GM19351 (cell line): ENCODE measurements at regions not wholly inside any gene's neighbourhood (a gene's known extent, or its start where the extent isn't known, plus 50 kb on each side); places are given as distances from the start of the nearest gene placed in this dataset.
"Not testable (repeated sequence)": the region's sequence is repeated elsewhere in the genome, so short reads cannot be mapped to it uniquely, and the experiment has no call there.

Experiments used
- ATAC-seq: cut with Tn5 transposase; IDR thresholded peaks from one replicate; pipeline ENCODE4 v1.9.1; 2021; ENCODE audit warnings: mild to moderate bottlenecking, moderate library complexity; ENCODE audit not compliant: unreplicated experiment

DNA sequence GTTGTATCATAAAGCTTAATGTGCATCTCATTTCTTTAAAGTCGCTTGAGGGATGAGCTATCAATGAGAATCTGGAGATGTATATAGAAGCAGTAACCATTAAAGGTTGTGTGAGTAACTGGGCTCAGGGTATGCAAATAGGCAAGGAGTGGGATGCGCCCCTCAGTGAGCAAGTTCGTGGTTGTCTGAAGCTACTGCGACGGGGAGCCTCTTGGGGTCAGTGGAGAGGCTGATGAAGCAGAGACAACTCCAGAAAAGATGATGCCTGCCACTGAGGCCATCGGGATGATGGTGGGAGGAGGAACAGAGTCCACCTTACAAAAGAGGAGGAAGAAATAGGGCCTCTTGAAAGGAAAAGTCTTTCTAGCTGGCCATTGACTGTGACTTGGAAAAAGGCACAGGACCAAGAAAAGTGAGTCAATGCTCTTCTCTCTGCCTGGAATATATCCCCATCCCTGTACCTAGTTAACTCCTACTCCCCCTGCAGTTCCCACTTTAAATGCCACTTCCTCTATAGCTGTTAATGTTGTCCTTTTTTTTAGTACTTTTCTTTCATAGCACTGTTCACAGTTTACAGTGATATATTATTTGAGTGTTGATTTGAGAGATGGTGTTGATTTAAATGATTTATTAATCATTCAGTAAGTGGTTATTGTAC lies 51.4 kb upstream of the LSM6 start:
- peak; percentile 96 for ATAC-seq

DNA sequence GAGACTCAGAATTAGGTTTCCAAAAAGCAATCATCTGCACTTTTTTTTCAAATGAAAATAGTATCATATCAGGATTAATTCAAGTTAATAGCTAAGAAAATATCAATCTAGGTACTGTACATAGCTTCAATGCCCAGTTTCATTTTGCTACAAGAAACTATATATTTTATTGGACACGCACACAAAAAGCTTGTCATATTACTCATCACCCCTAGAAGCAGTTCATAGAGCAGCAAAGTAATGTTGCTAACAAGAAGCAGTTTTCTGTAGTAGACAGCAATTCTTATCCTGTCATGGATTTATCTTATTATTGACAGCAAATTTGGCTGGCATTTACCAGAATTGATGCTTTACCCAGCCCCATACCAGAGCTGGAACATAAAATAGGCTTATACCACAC lies 52.3 kb upstream of the LSM6 start:
- peak; percentile 46 for ATAC-seq

DNA sequence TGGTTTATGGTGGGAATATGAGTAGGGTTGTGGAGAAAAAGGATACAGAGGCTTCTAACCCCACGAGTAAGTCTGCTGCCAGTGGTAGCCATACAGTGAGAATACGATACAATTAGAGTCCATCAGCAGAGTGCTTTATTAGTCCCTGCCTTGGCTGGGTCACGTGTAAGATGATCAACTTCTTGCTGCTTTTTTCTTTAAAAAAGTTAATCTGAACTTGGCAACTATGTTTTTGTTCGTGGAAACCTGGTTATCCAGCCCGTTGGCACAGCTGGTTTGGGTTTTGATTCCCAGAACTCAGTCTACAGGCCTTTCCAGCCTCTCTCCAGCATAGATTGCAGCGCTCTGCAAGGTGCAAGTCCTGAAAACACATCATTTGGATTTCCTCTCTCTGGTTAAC lies 53.1 kb upstream of the LSM6 start:
- ATAC-seq, result no peak

DNA sequence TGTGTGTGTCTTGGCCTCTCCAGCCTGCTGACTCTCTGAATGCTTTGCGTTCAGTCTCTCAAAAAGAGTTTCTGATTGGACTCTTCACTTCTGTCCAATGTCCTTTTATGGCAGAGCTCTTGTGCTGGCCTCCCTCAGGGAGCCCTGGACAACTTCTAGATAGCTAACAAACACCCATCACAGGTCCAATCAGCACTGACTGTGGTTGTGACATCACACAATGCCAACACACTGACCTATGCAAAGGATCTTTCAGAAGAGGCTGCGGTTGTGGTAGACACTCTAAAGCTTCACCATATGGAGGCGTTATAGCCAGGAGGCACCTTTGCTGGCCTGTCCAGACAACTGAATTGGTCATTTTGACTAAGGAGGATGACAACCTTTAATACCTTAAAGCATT lies 53.8 kb upstream of the LSM6 start:
- ATAC-seq, result no peak

DNA sequence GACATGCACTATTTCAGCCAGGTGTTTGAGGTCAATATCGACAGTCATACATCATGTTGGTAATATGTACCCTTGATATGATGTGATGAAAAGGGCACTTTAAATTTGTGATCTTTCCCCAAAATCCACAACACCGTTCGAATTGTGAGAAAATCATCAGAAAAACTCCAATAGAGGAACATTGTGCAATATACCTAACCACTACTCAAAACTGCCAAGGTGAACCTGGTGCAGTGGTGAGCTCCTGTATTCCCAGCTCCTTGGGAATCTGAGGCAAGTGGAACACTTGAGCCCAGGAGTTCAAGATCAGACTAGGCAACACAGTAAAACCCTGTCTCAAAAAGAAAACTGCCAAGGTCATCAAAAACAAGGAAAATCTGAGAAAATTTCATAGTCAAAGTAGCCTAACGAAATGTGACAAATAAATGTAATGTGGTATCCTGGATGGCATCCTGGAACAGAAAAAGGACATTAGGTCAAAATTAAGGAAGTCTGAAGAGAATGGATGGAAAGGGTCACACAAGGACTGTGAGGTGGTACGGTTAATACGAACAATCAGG lies 55.6 kb upstream of the LSM6 start:
- no peak for ATAC-seq

DNA sequence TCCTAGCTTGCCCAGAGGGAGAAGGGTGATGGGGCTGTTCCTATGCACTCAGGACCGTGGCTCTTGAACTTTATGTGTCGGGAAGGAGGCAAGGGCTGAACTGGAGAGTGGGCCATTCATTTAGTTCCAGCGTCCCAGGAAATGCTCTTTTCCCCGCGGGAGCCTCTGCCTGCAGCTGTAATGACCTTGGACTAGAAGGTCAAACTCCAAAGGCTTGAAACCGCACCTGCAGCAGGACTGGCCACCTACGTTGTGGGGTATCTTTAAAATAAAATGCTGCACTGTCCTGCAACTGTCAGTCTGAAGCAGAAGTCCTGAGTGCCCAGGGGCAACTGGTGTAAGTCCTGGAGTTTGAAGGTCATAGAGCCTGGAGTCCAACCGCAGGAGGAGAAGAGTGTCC lies 61.5 kb upstream of the LSM6 start:
- ATAC-seq, result no peak

DNA sequence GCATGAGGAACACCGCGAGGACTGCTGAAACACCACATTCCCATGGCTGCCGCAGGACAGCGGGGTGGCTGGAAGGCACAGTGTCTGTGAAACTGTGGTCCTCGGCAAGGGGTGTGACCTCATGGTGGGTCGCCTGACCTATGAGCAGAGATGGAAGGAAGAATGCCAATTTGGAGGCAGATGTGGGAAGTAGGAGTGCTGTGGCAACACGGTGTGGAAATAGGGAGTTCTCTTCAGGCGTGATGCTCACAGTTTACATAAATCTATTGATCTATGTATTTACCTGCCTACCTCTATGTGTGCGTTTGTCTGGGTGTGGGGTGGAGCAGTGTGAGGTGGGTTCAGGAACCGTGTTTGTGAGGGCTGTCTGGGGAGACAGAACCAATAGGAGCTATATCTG lies 62.3 kb upstream of the LSM6 start:
- ATAC-seq, result no peak

DNA sequence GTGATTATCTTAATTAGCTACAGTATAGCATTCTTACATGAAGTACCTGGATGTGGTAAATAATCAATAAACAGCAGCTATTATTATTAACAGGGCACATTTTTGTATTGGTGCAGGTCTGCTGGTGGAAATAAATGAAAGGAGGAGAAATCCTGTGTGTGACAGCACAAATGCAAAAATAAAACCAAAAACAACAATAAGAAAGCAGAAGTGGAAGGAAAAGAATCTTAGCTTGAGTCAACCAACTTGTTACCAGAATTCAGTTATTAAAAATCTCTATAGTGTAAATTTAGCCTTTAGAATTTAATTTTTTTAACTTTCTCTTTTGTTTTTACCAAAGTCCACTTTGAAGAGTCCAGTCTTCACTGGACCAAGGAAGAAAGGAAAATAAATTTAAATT lies 63.1 kb upstream of the LSM6 start:
- ATAC-seq, result peak; percentile 72

DNA sequence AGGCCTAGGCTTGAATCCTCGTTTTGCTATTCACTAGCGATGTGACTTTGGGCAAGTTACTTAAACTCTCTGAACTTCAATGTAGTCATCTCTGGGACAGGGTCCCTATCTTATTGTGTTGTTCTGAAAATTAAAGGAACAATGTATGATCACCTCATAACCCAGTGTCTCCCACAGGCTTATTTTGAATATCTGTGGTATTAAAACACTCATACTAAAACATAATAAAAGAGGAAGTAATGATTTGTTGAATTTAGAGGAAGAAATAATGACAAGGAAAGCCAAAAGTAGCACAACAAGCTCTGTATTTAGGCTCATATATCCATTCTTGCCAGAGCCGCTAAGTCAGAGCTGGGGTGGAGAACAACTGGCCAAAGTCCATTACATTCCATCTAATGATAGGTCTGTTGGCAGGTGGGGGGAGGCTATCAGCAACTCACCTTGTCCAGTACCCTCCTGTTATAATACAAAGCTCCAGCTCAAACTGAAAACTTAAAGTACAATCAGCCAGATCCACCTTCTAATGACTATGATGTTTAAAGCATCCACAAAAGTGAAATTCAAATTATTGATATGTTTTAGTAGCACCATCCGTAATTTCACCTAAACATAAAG lies 64.5 kb upstream of the LSM6 start:
- ATAC-seq, result peak; percentile 50

DNA sequence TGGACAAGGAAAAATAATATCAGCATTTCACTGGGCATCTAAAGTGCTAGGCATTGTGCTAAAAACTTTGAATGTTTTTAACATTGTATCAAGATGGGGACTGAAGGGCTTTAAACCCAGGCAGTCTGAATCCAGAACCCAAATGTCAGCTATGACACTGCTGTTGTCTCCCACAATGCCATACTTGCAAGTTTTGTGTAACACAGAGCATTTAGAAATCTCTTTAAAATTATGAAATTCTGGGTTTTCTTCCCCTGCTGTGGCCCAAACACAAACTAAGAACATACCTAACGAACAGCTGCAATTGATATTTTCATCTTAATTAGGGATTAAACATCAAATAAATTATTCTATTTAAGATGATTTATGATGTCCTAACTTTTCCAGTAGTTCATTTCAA lies 66.8 kb upstream of the LSM6 start:
- no peak for ATAC-seq

DNA sequence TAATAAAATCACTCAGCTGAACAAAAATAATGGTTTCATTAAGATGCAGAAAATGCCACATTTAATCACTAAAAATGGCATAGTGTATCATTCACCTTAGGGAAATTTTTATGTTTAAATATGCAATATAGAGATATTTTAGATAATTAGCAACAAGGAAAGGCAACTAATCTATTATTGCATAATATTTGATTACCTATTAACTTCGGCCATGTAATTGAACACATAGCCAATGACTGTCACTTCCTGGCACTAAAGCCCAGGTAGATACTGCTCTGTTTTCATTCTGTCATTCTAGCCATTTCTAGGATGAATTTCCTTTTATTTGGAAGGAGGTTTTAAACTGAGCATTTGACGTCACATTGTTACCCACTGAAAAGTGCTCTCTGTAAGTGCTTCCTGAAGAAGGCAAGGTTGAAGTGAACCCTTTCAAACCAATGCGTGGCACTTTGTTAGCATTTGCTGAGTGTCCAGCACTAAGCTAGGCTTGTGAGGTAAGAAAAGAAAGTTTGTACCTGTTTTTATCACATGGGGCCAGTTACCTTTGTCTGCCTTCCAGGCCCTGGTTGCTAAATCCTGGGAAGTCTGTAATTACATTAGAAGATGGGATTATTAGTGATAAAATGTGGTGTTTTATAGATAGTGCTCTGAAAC lies 67.8 kb upstream of the LSM6 start:
- ATAC-seq, result no peak

DNA sequence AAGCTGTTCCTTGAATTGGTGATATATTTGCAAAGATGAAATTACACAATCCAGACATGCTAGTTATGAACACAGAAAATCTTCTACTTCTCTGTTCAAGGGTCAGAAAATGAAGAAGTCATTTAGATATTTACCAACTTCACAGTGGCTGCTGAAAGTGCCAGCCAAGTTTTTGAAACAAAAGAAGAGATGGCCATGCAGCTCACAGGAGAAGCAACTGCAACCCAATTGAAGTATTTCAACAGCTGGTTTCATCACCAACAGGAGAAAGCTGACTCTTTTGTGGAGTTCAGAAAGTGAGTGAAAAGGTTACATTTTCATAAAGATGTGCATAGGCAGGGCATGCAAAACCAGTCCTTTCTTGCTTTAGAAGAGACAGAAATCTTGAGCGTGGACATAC lies 70.1 kb upstream of the LSM6 start:
- peak; percentile 55 for ATAC-seq

DNA sequence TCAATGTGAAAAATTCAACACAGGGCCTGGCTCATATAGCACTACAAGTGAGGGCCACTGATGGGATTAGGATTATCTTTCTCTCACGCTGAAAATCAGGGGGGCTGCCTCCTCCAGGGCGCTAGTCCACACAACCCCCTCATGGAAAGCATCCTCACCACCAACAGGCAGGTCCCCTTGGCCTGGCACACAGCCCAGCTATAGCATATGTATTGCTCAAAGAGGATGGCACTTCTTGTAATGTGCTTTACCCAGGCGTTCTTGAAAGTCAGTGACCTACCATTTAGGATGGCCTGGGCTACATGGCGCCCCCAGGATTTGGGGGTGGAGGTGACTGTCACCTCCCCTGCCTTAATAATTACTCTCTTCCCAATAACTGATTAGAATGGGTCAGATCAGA lies 71.0 kb upstream of the LSM6 start:
- no peak for ATAC-seq

DNA sequence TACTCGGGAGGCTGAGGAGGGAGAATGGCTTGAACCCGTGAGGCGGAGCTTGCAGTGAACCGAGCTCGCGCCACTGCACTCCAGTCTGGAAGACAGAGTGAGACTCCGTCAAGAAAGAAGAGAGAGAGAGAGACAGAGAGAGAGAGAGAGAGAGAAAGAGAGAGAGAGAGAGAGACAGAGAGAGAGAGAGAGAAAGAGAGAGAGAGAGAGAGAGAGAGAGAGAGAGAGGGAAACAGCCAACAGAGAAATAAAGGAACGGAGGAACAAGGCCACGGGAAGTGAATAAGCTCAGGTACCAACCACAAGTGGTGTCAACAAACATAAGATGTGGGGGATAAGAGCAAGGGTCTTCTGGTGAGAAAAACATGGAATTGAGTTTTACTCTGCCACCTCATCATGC lies 71.5 kb upstream of the LSM6 start:
- not testable (repeated sequence) for ATAC-seq

DNA sequence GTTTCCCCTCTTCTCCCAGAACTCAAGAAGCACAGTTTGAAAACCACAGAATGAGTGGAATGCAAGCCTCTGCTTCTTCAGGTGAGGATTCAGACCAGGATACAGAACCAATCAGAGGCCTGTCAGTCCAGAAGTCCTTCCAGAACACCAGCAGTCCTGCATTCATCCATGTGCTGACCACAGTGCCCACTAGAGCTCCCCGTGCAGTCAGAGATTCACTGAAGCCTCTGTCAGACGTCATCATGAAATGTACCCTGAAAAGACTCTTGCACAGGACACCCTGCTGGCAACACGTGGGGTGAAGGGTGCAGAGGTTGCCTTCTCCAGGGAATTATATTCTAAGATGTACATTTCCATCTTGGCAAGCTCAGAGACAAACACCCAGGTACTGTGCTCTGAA lies 75.9 kb upstream of the LSM6 start:
- ATAC-seq, result no peak

DNA sequence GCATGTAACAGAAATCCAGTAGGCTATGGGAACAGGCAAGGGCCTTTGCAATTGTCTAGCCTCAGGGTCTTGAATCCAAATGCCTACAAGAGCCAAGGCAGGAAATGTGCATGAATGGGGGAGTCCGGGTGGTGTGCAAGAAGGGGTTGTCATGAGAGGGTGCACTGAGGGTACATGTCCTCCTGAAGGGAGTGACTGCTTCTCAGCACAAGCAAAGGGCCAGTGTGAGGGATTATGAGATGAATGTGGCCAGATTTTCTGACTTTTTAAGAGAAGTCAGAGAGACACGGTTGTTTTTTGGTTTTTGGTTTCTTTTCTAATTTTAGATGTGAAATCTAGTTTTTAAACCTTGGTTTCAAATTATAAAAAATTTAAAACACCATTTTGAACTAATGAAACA lies 76.5 kb upstream of the LSM6 start:
- ATAC-seq, result peak; percentile 60

DNA sequence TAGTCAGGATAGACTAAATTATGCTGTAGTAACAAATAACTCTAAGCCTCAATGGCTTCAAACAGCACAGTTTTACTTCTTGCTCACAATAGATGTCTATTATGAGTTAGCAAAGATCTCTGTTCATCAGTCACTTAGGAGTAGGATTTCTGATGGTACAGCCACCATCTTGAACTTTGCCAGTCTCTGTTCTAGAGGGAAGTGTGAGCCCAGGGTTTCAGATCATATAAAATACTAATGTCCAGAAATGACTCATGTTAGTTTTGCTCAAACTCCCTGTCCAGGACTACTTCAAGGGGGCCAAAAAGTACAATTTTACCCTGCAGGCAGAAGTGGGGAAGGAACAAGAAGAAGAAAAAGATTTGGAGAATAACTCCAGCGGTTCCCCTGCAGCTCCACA lies 77.1 kb upstream of the LSM6 start:
- peak; percentile 74 for ATAC-seq

DNA sequence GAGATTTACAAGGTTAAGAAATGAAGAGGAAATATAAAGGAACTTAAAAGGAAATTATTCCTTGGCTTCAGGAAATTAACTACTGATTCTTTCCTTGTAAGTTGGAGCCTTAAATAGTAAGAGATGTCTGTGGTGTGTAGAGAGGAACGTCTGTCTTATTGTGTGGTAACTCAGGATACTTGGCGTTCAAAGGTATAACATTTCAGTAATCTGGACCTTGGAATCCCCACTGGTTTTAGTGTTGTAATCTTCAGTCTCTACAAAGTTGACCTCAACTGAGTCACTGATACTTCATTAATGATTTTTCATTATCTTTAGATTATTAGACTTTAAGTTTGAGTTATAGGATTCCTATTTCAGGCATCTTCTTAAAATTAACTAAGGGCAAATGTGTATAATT lies 79.1 kb upstream of the LSM6 start:
- no peak for ATAC-seq

DNA sequence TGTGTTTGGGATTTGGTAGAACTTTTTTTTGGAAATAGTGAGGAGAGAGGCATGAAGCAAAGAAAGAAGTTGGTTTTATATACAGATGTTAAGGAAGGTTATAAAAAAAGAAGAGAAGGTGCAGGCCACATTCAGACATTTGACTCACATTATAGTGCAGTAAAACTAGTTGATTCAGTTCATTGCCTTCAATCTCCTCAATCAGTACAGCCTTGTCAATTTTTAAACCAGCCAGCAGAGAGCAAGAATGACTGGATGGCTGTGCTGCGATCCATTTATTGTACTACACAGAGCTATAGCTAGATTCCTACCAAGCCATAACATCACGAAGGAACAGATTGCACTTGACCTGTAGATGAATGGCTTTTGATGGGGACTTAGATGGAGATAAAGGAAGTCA lies 79.7 kb upstream of the LSM6 start:
- no peak for ATAC-seq

DNA sequence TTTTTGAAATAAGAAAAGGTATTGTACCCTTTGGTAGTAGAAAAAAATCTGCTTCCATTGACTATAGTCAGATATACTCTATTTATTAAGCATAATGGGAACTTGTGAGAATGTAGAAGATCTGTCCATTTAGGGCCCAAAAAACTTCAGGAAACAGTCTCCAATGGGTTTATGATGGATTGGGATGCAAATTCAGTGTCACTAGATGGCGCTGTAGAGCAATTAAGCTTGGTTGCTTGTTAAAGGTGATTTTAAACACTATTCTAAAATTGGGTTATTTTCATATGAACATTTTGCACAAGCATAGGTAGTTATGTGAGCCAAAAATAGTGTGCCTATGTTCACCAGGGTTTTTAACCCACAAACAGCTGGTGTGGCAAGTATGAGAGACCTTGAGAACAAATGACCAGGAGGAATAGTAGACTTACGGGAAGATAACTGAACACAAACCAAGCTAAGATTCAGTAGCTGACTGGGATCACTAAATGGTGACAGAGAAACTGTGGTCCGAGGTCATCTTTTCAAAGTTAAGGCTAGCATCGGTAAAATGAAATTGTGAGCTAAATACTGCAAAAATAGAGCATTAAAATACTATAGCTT lies 80.3 kb upstream of the LSM6 start:
- ATAC-seq, result no peak

DNA sequence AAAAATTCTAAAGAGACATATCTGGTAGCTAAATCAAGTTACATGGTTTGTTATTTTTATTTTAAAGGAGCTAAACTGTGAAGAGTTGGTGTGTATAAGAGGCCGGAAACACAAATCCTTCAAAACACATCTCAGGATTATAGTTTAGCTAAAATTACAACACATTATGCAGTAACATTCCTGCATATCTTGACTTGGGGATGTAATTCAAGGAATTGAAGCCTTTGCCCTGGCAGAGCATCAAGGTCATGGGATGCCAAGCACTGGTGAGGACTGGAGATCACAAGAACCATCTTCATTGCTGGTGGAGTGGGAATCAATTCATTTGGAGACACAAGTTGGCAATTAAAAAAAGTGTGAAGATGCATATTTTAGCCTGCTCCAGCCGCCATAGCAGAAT lies 86.8 kb upstream of the LSM6 start:
- ATAC-seq, result no peak

DNA sequence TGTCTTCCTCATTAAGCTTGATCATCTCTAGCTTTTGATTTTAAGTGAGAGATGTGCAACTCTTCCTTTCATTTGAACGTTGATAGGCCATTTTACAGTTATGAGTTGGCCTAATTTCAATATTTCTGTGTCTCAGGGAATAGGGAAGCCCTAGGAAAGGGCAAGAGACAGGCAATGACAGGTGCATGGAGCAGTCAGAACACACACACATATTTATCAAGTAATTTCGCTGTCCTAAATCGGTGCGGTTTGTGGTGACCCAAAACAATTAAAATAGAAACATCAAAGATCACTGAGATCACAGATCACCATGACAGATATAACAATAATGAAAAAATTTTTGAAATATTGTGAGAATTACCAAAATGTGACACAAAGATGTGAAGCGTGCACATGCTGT lies 87.7 kb upstream of the LSM6 start:
- no peak for ATAC-seq
